ENCODE measurements at regions not wholly inside any gene's neighbourhood (a gene's known extent, or its start where the extent isn't known, plus 50 kb on each side); places are given as distances from the start of the nearest gene placed in this dataset.

DNA sequence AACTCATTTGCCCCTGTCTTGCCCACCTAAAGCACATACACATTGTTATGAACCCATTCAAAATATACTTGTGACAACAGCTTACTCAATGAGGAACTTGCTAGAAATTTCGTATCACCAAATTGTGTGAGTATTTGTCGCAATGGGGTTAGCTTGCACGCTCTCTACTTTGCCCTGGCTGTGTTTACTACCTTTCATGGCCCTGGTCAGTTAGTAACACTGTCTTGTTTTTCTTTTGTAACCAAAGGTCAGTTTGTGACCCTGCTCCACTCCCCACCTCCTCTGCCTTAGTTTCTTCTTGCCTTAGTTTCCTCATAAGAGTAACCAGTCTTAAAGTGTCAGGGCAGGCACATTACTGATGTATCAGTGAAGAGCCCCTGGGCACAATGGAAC, 205.8 kb upstream of the EEA1 start:
- H3K4me3 ChIP-seq = no peak overlapping the region
- Mint-ChIP-seq H3K27ac (no peak overlapping the region; the same call in 1 of the 2 replicates), H3K4me3 (no peak overlapping the region), H3K4me1 (no peaks in the 10 kb centered on the region; the same call in 2 of the 3 replicates), H3K36me3 (ENCODE audit: low read depth) (no peaks in the 10 kb centered on the region), H3K9me3 (no peaks in the 10 kb centered on the region), H3K27me3 (ENCODE audit: insufficient read depth, low read depth, poor library complexity) (no peaks in the 10 kb centered on the region)
- no peaks in the 10 kb centered on the region for H4K20me1 ChIP-seq (replicated peaks; ENCODE audit: insufficient read depth)
- no peaks in the 10 kb centered on the region for H3K9me2 ChIP-seq (ENCODE audit: insufficient read depth)
- DNase-seq (ENCODE audit: low spot score) = no peak
- H3K79me2 ChIP-seq (replicated peaks; ENCODE audit: insufficient read depth) = no peaks in the 10 kb centered on the region
- TF ChIP-seq CREB1 (CRISPR knock-in tag; IDR thresholded peaks at IDR 0.05; ENCODE audit: low read depth) (no peak), POLR2AphosphoS5 (IDR thresholded peaks at IDR 0.05; ENCODE audit: low read depth) (no peak), EZH2 (IDR thresholded peaks at IDR 0.05; ENCODE audit: low read depth, unreplicated experiment) (no peak), EZH2phosphoT487 (IDR thresholded peaks at IDR 0.05; ENCODE audit: unreplicated experiment) (no peak), NANOG (IDR thresholded peaks at IDR 0.05; ENCODE audit: borderline replicate concordance) (no peak), ZNF114 (CRISPR knock-in tag; IDR thresholded peaks at IDR 0.05) (no peak), STAT1 (IDR thresholded peaks at IDR 0.05; ENCODE audit: unreplicated experiment) (no peak), JUNB (IDR thresholded peaks at IDR 0.05; ENCODE audit: unreplicated experiment) (no peak)
- TF ChIP-seq, protein P1, sequence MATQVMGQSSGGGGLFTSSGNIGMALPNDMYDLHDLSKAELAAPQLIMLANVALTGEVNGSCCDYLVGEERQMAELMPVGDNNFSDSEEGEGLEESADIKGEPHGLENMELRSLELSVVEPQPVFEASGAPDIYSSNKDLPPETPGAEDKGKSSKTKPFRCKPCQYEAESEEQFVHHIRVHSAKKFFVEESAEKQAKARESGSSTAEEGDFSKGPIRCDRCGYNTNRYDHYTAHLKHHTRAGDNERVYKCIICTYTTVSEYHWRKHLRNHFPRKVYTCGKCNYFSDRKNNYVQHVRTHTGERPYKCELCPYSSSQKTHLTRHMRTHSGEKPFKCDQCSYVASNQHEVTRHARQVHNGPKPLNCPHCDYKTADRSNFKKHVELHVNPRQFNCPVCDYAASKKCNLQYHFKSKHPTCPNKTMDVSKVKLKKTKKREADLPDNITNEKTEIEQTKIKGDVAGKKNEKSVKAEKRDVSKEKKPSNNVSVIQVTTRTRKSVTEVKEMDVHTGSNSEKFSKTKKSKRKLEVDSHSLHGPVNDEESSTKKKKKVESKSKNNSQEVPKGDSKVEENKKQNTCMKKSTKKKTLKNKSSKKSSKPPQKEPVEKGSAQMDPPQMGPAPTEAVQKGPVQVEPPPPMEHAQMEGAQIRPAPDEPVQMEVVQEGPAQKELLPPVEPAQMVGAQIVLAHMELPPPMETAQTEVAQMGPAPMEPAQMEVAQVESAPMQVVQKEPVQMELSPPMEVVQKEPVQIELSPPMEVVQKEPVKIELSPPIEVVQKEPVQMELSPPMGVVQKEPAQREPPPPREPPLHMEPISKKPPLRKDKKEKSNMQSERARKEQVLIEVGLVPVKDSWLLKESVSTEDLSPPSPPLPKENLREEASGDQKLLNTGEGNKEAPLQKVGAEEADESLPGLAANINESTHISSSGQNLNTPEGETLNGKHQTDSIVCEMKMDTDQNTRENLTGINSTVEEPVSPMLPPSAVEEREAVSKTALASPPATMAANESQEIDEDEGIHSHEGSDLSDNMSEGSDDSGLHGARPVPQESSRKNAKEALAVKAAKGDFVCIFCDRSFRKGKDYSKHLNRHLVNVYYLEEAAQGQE (IDR thresholded peaks at IDR 0.05; ENCODE audit: unreplicated experiment) = no peak
- TF ChIP-seq, protein P2, sequence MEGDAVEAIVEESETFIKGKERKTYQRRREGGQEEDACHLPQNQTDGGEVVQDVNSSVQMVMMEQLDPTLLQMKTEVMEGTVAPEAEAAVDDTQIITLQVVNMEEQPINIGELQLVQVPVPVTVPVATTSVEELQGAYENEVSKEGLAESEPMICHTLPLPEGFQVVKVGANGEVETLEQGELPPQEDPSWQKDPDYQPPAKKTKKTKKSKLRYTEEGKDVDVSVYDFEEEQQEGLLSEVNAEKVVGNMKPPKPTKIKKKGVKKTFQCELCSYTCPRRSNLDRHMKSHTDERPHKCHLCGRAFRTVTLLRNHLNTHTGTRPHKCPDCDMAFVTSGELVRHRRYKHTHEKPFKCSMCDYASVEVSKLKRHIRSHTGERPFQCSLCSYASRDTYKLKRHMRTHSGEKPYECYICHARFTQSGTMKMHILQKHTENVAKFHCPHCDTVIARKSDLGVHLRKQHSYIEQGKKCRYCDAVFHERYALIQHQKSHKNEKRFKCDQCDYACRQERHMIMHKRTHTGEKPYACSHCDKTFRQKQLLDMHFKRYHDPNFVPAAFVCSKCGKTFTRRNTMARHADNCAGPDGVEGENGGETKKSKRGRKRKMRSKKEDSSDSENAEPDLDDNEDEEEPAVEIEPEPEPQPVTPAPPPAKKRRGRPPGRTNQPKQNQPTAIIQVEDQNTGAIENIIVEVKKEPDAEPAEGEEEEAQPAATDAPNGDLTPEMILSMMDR (conservative IDR thresholded peaks at IDR 0.05; ENCODE audit: low read depth in 2 of 2) = no peak
- TF ChIP-seq, protein P3, sequence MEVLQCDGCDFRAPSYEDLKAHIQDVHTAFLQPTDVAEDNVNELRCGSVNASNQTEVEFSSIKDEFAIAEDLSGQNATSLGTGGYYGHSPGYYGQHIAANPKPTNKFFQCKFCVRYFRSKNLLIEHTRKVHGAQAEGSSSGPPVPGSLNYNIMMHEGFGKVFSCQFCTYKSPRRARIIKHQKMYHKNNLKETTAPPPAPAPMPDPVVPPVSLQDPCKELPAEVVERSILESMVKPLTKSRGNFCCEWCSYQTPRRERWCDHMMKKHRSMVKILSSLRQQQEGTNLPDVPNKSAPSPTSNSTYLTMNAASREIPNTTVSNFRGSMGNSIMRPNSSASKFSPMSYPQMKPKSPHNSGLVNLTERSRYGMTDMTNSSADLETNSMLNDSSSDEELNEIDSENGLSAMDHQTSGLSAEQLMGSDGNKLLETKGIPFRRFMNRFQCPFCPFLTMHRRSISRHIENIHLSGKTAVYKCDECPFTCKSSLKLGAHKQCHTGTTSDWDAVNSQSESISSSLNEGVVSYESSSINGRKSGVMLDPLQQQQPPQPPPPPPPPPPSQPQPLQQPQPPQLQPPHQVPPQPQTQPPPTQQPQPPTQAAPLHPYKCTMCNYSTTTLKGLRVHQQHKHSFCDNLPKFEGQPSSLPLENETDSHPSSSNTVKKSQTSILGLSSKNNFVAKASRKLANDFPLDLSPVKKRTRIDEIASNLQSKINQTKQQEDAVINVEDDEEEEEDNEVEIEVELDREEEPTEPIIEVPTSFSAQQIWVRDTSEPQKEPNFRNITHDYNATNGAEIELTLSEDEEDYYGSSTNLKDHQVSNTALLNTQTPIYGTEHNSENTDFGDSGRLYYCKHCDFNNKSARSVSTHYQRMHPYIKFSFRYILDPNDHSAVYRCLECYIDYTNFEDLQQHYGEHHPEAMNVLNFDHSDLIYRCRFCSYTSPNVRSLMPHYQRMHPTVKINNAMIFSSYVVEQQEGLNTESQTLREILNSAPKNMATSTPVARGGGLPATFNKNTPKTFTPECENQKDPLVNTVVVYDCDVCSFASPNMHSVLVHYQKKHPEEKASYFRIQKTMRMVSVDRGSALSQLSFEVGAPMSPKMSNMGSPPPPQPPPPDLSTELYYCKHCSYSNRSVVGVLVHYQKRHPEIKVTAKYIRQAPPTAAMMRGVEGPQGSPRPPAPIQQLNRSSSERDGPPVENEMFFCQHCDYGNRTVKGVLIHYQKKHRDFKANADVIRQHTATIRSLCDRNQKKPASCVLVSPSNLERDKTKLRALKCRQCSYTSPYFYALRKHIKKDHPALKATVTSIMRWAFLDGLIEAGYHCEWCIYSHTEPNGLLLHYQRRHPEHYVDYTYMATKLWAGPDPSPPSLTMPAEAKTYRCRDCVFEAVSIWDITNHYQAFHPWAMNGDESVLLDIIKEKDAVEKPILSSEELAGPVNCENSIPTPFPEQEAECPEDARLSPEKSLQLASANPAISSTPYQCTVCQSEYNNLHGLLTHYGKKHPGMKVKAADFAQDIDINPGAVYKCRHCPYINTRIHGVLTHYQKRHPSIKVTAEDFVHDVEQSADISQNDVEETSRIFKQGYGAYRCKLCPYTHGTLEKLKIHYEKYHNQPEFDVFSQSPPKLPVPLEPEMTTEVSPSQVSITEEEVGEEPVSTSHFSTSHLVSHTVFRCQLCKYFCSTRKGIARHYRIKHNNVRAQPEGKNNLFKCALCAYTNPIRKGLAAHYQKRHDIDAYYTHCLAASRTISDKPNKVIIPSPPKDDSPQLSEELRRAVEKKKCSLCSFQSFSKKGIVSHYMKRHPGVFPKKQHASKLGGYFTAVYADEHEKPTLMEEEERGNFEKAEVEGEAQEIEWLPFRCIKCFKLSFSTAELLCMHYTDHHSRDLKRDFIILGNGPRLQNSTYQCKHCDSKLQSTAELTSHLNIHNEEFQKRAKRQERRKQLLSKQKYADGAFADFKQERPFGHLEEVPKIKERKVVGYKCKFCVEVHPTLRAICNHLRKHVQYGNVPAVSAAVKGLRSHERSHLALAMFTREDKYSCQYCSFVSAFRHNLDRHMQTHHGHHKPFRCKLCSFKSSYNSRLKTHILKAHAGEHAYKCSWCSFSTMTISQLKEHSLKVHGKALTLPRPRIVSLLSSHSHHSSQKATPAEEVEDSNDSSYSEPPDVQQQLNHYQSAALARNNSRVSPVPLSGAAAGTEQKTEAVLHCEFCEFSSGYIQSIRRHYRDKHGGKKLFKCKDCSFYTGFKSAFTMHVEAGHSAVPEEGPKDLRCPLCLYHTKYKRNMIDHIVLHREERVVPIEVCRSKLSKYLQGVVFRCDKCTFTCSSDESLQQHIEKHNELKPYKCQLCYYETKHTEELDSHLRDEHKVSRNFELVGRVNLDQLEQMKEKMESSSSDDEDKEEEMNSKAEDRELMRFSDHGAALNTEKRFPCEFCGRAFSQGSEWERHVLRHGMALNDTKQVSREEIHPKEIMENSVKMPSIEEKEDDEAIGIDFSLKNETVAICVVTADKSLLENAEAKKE (CRISPR knock-in tag; IDR thresholded peaks at IDR 0.05) = no peak
- TF ChIP-seq, protein P4, sequence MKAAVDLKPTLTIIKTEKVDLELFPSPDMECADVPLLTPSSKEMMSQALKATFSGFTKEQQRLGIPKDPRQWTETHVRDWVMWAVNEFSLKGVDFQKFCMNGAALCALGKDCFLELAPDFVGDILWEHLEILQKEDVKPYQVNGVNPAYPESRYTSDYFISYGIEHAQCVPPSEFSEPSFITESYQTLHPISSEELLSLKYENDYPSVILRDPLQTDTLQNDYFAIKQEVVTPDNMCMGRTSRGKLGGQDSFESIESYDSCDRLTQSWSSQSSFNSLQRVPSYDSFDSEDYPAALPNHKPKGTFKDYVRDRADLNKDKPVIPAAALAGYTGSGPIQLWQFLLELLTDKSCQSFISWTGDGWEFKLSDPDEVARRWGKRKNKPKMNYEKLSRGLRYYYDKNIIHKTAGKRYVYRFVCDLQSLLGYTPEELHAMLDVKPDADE (IDR thresholded peaks at IDR 0.05) = no peak
- no peaks in the 10 kb centered on the region for H3K27me3 ChIP-seq (ENCODE audit: insufficient read depth)
- no peak overlapping the region for H3K4me2 ChIP-seq
- no peaks in the 10 kb centered on the region for H3F3A ChIP-seq (replicated peaks; ENCODE audit: low read depth)
- no peaks in the 10 kb centered on the region for H3K36me3 ChIP-seq (ENCODE audit: insufficient read depth)
- no peak for ATAC-seq
- no peaks in the 10 kb centered on the region for H3K4me1 ChIP-seq (ENCODE audit: insufficient read depth)
- peak overlapping the region; percentile 79; the same call in 1 of the 2 replicates for H2AFZ ChIP-seq
- H3K27ac ChIP-seq (ENCODE audit: low read depth) = no peak overlapping the region
